ENCODE measurements at regions not wholly inside any gene's neighbourhood (a gene's known extent, or its start where the extent isn't known, plus 50 kb on each side); places are given as distances from the start of the nearest gene placed in this dataset.
A peak's percentile ranks its signal among the peaks of the same experiment; 100 is the strongest.

DNA sequence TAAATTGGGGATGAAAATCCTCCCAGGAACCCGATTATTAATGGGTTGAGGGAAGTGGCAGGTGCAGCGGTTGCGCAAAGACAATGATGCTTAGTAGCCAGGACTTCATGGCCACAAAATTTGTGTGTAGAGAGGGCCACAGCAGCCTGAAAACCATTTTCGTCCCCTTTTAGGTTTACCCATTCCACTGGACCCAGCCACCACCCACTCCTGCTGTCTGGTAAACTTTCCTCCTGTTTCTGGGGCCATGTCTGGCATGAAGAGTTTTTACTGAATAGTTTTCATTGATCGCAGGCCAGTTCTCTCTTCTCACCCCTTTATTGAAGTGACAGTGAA lies 69.5 kb upstream of the SYT13 start:
- H3K4me1 Mint-ChIP-seq (ENCODE audit: low read depth) = peaks cover 6% of the 10 kb centered on the region
- H3K27ac Mint-ChIP-seq = peak overlapping the region; percentile 54
- H3K9me3 Mint-ChIP-seq (ENCODE audit: low read depth) = no peaks in the 10 kb centered on the region
- no peak for DNase-seq (ENCODE audit: low spot score, unreplicated experiment)
- H3K27me3 Mint-ChIP-seq = peaks cover 5% of the 10 kb centered on the region
- H3K4me3 Mint-ChIP-seq (ENCODE audit: low read depth) = peak overlapping the region; percentile 76
- H3K36me3 Mint-ChIP-seq (ENCODE audit: insufficient read depth) = no peaks in the 10 kb centered on the region
- TF ChIP-seq, protein P1, sequence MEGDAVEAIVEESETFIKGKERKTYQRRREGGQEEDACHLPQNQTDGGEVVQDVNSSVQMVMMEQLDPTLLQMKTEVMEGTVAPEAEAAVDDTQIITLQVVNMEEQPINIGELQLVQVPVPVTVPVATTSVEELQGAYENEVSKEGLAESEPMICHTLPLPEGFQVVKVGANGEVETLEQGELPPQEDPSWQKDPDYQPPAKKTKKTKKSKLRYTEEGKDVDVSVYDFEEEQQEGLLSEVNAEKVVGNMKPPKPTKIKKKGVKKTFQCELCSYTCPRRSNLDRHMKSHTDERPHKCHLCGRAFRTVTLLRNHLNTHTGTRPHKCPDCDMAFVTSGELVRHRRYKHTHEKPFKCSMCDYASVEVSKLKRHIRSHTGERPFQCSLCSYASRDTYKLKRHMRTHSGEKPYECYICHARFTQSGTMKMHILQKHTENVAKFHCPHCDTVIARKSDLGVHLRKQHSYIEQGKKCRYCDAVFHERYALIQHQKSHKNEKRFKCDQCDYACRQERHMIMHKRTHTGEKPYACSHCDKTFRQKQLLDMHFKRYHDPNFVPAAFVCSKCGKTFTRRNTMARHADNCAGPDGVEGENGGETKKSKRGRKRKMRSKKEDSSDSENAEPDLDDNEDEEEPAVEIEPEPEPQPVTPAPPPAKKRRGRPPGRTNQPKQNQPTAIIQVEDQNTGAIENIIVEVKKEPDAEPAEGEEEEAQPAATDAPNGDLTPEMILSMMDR (IDR thresholded peaks at IDR 0.05; ENCODE audit: unreplicated experiment) = no peak

DNA sequence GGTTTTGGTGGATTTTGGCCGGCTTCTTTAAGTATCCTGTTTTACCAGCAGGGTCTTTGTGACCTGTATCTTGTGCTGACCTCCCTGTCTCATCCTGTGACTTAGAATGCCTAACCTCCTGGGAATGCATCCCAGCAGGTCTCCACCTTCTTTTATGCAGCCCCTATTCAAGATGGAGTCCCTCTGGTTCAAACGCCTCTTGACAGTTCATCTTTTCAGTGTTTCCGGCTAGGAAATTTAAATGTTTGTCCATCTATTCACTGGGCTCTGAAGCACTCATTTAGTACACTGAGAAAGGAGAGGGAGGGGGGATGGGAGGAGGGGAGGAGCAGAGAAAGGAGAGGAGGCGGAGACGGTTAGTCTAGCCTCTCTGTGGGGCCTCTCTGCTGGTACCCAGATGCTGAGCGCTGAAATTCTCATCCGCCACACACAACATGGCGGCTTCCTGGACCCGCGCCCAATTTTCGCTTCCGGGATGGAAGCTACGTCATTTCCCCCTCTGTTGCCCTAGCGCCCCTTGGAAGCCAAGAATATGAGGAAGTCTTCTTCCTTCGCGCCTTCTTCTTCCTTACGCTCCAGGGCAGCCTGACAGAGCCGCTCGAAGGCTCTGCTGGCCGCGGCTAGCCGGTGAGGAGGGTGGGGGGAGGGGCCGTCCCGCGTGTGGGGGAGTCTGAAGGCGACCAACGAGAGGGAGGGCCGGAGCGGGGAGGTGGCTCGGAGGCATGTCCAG lies 69.0 kb upstream of the SYT13 start:
- Mint-ChIP-seq H3K4me1 (ENCODE audit: low read depth) (peaks cover 6% of the 10 kb centered on the region), H3K27me3 (peaks cover 3% of the 10 kb centered on the region)

DNA sequence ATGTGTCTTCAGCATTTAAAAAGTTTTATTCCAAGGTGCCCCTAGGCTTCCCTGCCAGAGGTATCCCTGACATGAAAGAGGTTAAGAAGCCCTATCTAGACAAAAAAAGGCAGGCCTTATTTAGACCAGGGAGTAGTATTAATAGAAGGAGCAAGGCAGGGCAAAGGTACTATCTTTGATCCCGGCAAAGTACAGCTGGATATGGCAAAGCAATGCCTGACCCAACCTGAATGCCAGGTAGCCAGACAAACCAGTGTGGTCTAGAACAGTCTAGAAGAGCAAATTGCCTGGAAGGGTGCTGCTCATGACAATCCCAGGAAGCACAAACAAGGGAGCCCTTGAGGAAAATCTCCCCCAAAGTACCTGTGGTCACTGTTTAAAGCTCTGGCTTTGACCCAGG lies 62.6 kb upstream of the SYT13 start:
- Mint-ChIP-seq H3K27ac (no peak overlapping the region), H3K4me1 (ENCODE audit: low read depth) (peaks cover 8% of the 10 kb centered on the region), H3K4me3 (ENCODE audit: low read depth) (no peak overlapping the region), H3K9me3 (ENCODE audit: low read depth) (no peaks in the 10 kb centered on the region), H3K27me3 (peaks cover 4% of the 10 kb centered on the region), H3K36me3 (ENCODE audit: insufficient read depth) (no peaks in the 10 kb centered on the region)
- TF ChIP-seq, protein P1 (IDR thresholded peaks at IDR 0.05; ENCODE audit: unreplicated experiment) = no peak
- DNase-seq (ENCODE audit: low spot score, unreplicated experiment) = no peak

More for the DNA sequence above, 69.0 kb upstream of the SYT13 start:
- Mint-ChIP-seq H3K27ac (no peak overlapping the region), H3K36me3 (ENCODE audit: insufficient read depth) (no peaks in the 10 kb centered on the region), H3K4me3 (ENCODE audit: low read depth) (peak overlapping the region; percentile 76), H3K9me3 (ENCODE audit: low read depth) (no peaks in the 10 kb centered on the region)
- peak; percentile 46 for DNase-seq (ENCODE audit: low spot score, unreplicated experiment)
- TF ChIP-seq, protein P1 (IDR thresholded peaks at IDR 0.05; ENCODE audit: unreplicated experiment) = no peak

DNA sequence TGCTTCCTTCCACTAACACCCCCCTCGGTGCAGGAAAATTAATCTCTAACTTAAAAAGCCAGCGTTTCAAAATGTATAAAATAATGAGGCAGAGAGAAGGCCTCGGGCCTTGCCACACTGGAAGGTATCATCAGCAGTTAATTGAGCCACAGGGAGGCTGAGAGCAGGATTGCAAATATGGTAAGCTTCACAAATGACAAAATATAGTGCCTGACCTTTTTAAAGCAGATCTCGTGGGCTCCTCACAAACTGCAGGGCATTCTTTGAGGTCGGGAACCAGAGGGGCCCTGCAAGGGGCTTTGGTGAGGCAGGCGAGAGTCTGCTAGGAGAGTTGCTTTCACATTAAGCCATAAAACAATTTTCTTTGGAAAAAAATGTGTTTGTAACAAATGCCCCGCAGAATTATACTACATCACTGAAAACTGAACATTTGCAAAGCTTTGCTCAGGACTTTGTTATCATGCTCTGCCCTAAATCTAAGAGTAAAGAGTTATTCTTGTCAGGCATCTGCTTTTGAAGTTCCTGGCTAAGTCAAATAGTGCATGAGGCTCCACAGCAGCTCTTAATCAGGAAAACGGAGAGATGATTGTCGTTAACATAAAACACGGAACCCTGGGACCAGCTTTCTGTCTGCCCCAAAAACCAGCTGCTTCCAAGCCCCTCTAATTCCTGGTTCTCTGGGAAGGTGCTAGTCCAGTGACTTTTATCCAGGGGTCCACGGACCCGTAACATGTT lies 61.4 kb upstream of the SYT13 start:
- no peak overlapping the region for H3K4me3 Mint-ChIP-seq (ENCODE audit: low read depth)
- no peaks in the 10 kb centered on the region for H3K36me3 Mint-ChIP-seq (ENCODE audit: insufficient read depth)
- TF ChIP-seq, protein P1 (IDR thresholded peaks at IDR 0.05; ENCODE audit: unreplicated experiment) = no peak
- no peak overlapping the region for H3K27ac Mint-ChIP-seq
- DNase-seq (ENCODE audit: low spot score, unreplicated experiment) = no peak
- H3K4me1 Mint-ChIP-seq (ENCODE audit: low read depth) = peaks cover 8% of the 10 kb centered on the region
- H3K9me3 Mint-ChIP-seq (ENCODE audit: low read depth) = no peaks in the 10 kb centered on the region
- peaks cover 4% of the 10 kb centered on the region for H3K27me3 Mint-ChIP-seq

DNA sequence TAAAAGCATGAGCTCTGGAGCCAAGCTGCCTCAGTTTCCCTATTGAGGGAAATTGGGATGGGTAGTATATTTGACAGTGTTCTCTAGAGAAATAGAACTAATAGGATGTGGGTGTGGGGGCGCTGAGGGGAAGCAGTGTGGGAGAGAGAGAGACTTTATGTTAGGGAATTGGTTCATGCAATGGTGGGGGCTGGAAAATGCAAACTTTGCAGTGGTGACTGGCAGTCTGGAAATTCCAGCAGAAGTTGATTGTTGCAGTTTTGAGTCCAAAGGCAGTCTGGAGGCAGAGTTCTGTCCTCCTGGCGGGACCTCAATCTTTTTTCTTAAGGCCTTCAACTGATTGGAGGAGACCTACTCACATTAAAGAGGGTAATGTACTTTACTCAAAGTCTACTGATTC lies 59.4 kb upstream of the SYT13 start:
- TF ChIP-seq, protein P1 (IDR thresholded peaks at IDR 0.05; ENCODE audit: unreplicated experiment) = no peak
- no peaks in the 10 kb centered on the region for H3K36me3 Mint-ChIP-seq (ENCODE audit: insufficient read depth)
- H3K4me3 Mint-ChIP-seq (ENCODE audit: low read depth) = no peak overlapping the region
- no peak for DNase-seq (ENCODE audit: low spot score, unreplicated experiment)
- H3K27ac Mint-ChIP-seq = peak overlapping the region; percentile 79
- peaks cover 4% of the 10 kb centered on the region for H3K27me3 Mint-ChIP-seq
- peaks cover 17% of the 10 kb centered on the region for H3K4me1 Mint-ChIP-seq (ENCODE audit: low read depth)
- H3K9me3 Mint-ChIP-seq (ENCODE audit: low read depth) = no peaks in the 10 kb centered on the region
